Stimulated activated CD8-positive, alpha-beta memory T cell treated with anti-CD3 and anti-CD28 coated beads, Interleukin-2, amount 100 ng/mL, for 1 hour (primary cell): ENCODE measurements at regions not wholly inside any gene's neighbourhood (a gene's known extent, or its start where the extent isn't known, plus 50 kb on each side); places are given as distances from the start of the nearest gene placed in this dataset.

Experiments used
- DNase-seq, 2 donors: peaks; one replicate each; pipeline ENCODE4 v3.0.0-alpha.2; 2020; ENCODE audit warnings: low read depth in 2 of 2

DNA sequence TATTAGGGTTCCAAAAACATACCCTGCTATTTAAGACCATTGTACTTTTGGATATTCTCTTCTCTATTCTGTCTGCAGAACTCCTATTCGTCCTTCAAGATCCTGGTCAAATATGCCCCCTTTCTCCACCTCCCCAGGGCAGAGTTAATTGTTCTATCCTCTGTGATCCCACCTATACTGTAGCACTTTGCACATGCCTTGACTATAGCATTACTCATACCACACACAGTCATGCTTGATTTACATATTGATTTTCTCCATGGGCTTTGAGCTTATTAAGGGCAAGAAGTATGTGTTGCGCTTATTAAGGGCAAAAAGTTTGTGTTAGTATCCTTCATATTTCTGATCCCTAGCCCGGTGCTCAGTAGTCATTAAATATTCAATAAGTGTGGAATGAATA, 263.7 kb upstream of the CADM1 start:
- no peak for DNase-seq

DNA sequence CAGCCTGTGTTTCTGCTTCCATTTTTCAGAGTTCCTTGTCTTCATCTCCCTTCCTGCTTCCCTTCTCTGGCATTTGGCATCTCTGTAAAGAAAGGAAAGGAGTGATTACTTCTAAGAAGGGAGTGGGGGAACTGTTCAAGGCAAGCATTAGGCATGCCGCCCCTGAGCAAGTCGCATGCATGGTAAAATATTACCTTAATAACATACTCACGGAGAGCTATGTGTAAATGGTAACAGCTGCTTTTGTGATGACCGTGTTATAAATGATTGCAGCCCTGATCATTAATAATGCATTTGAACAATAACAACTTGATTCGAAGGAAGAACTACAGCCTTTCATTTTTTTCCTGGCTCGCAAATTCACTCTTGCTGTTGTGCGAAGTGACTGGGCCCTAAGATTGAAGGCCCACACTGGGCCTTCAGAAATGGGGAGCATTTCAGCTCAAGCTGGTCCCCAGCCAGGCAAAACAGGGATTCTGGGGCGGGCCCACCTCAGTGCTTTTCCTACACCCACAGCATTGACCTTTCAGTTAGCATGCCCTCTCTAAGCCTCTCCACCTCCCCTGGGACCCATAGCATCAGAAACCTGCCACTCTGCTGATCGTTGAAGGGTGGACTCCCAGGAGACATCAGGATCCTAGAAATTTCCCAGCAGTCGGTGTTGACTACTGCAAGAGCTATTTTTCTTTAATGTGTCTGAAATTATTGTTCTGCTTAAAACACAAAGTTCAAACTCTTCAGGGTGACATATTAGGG, 263.0 kb upstream of the CADM1 start:
- no peak for DNase-seq

DNA sequence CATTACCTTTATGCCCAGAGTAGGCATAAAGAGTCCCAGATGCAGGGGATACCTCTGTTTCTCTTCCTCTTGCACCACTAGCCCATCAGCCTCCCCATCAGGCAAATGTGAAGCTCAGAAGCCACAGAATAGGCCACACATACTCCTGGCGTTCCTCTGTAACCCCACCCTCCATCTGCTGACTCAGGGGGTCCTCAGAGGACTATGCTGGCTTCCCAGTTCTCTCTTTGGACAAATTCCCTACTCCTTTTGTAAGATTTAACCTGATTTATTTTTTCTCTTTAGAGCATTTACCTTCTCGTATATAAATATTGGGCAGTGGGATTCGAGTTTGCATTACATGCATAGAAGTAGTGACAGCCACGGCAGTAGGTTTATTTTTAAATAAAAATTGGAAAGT, 262.3 kb upstream of the CADM1 start:
- DNase-seq = no peak

DNA sequence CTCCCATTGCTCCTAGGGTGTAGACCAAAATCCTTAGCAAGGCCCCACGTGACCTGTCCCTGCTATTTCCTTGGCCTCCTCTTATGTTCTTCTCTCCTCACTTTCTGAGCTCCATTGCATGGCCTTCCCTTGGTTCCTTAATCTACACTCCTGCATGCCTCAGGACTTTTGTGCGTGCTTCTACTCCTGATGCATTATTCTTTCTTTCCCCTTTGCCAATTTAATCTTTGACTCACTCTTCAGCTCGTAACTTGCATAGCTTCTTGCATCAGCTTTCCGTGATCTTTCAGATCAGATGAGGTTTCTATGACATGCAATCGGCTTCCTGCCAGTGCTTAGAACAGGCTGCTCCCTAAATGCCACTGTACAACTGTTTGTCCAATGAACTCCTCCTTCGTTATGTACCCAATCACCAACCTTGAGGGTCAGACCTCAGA, 261.6 kb upstream of the CADM1 start:
- DNase-seq = no peak

DNA sequence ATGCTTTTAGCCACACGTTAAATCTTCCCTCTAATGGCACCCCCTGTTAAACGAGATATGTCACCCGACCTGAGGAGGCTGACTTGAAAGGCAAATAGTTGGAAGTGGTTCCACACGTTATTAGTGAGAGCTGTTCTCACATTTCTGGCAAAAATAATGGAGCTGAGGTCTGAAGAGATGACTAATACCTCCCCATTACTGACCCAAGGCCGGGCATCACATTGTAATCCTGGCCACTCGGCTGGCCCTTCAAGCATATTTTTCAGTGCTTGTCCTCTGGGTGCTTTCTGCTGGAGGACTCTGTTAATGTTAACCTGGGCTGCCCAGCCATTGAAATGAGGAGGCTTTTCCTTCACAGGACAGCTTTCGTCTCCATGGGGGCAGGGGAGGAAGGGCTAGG, 260.0 kb upstream of the CADM1 start:
- DNase-seq = no peak

DNA sequence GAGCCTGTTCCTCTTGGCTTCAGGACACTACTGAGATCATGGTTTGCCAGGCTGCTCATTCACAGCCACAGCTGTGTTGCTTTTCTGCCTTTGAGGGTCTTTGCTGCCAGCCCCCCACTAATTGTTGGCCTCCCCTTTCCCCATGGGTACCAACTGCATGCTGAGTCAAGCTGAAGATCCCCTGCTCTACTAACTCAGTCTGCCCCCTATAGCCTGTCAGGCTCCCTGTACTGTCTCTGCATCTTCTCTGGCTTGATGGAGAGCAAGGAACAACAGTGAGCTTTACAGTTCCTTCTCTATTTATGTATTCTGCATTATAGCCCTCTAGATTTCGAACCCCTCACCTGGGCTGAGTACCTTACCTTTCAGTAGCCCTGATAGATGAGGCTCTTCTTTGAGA, 257.6 kb upstream of the CADM1 start:
- DNase-seq = no peak

DNA sequence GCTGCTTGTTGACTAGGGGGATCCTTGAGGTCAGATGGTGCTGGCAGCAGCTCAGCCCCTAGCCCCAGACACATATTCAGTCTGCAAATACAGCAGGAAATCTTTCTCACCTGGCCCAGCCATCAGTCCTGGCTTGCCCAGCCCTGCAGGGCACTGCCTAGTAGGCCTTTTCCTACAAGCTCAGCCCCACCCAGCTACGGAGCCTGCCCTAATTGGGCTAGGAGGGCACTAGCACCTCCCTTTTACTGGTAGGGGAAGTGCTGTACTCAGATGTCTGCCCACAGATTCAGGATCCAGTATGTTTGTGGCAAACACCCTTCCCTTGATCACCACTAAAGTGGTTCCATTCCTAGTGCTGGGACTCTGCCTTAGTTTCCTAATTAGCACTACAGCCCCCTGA, 257.1 kb upstream of the CADM1 start:
- DNase-seq = no peak

DNA sequence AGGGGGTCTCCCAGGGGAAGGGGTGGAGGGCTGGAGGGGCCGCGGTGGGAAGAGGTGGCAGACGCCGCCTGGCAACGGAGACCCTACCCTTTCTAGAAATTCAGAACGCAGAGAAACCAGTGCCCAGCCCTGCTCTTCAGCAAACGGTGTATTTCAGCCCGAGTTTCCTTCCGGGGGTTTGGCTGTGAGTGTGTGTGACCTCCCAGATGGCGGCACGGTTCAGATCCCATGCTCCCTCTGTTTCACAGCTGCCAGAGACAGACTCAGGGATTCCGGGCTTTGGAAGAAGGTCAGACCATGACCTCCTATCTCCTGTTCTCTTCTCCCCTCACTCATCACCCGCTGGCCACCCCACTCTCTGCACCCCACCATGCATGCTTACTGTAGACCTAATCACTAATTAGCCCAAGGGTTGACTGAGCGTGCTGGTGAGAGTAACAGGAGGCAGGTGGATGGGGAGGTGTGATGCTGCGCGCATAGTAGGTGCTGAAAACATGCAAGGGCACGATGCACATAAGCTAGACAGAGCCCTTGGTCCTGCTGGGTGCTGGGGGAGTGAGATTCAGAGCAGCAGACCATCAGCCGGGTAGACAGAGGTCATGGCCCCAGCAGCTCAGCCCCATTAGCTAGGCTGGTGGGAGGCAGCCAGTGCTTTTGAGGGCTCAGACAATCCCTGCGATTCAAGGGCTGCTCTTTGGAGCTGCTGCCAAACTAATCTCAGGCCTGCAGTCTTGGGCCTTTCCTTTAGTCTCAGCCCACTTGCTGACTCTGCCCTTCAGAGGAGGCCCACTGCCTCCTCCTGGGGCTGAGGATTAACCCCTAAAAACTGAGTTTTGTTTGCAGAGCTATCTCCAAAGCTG, 256.5 kb upstream of the CADM1 start:
- no peak for DNase-seq

DNA sequence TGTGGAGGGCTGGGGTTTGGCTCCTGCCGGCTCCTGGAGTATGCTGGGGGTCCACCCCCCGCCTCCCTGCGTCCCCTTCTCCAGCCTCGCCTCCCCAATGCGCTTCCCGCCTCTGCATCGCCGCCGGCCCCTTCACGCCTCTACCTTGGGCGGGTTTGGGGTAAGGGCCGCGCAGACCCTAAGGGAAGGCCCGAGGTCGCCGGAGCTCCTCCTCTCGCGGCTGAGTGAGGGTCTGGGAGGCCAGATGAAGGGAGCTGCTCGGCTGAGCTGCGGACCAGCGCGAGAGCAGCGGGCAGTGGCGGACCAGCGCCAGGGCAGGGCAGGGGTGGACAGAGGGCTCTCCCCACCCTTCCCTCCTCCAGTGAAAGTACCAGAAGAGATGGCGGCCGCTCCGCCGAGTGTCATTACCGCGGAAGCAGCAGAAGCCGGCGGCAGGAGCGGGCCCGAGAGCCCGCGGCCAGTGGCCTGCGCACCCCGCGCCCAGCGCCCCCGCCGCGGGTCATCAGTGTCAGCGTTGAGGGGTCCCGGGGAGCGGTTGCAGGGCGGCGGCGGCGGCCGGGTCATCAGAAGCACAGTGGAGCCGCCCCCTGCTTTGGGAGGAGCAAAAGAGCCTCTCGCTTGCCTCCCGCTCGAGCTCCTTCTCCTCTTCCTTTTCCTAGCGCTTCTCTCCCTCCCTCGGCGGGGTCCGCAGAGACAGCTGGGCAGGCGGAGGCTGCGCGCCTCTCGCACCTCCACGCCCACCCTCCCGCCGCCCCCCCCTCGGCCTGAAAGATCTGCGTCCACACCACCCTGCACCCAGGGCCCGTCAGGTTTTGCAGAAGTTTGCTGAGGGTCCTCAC, 255.6 kb upstream of the CADM1 start:
- no peak for DNase-seq

DNA sequence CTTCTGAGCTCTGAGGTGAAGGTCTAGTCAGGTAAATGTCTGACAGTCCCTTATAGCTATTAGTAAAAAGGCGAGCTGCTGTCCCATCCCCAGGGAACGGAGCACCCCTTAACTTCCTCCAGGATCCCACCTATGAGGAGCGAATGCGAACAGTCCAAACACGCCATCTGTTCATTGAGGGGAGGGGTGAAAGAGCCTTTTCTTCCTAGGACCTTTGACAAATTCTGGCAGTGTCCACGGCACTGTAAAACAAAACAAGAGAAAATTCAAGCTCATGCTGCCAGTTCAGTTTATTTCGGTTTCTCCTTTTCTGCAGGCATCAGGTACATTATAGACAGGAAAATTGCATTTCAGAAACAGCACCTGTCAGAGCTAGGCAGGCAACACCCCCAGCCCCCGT, 253.8 kb upstream of the CADM1 start:
- no peak for DNase-seq

DNA sequence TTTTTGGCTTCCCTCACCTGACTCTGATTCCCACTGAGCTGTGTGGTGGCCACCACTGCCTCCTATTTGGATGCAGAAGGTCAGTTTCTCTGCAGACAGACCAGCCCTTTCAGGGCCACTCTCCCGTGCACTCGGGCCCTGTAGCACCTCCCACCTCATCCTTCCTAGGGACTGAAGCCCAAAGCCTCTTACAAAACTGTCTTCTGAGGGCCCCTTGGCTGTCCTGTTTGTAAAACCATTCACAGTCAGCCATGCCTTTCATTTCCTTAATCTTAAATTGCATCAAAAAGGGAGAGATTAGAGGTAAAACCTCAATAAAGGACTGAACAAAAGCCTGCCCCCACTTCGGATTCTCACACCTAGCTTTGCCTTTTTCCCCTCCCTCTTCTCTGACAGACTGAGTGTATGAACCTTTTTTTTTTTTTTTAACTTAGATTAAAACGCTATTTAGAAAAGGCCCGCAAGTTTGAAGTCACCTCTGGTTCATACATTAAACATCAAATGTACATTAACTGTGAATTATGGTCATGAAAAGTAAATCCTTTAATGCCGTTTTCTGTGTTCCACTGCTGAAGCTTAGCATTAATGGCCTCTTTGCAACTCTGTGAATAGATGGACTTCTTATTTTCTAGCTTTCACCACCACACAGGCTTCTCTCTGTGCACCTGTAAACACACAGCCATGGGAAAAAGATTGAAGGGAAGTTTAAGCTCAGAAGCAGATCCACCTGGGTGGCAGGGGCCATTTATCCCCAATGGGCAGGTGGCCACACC, 247.2 kb upstream of the CADM1 start:
- DNase-seq = no peak

DNA sequence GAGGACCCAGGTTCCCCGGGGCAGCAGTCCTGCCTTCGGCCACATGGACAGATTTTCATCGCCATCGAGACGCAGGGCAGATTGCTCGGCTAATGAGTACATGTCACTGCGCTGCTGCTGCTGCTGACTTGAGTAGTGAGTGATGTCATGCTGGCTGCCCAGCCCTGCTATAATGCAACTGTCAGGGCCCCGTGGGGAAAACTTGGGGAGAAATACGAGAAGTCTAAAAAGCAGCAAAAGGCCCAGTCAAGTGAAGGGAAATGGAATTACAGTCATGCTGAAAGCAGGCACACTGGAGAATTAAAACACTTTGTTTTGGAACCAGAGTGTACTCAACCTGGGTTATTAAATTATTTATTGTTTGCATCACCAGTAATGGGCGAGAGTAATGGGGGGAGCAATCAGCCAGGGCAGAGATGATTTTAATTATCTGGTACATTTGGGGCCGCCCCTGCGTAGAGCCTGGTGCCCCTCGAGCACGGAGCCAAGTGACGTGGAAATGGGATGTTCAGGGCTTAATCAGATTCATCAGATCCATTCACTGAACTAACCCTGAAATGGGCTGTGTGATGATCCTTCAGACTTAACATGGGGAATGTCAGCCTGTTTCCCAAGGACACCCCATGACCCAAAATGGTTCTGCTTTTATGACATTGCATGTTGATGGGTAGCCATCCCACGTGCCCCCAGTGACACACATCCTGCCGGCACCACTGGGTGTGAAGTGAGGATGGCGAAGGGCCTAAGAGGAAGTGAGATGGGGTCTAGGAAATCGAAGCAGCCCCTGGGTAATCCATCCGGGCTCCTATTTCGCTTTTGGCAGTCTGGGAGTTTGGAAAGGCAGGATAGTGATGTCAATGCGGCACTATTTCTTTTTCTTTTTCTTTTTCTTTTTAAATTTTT, 241.6 kb upstream of the CADM1 start:
- no peak for DNase-seq

DNA sequence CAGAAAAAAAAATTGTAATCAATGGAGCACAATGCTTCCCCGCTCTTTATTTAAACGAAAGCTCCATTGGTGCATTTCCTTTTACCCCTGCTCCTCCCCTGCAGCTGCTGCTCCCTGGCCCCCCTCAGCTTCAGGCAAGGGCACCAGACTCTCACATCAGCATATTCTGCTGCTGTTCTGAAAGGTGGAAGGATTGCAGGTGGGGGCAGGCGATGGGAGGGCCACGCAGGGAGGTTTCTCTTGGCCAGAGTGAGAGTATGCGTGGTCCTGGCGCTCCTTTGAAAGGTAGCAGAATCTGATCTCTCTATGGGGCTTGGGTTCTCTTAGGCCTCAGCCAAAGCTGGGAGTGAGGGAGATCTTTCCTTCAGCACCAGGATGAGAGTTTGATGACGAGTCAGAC, 240.9 kb upstream of the CADM1 start:
- DNase-seq = no peak

DNA sequence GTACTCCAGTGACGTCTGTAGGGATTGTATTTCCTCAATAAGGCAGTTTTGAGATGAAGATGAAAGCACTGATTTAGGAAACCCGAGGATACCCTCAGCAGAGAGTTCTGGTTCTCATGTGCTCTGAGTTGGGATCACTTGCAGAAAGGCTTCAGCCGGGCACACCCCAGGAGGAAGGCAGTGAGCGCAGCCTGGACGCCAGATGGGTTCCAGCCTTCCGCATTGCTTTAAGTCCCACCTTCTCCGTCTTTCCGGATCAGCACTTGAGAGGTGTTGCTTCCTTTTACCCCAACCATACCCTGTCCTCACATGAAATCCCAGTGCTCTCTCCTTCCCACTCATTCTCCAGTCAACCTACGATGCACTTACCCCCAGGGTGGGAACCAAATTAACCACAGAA, 239.5 kb upstream of the CADM1 start:
- no peak for DNase-seq

DNA sequence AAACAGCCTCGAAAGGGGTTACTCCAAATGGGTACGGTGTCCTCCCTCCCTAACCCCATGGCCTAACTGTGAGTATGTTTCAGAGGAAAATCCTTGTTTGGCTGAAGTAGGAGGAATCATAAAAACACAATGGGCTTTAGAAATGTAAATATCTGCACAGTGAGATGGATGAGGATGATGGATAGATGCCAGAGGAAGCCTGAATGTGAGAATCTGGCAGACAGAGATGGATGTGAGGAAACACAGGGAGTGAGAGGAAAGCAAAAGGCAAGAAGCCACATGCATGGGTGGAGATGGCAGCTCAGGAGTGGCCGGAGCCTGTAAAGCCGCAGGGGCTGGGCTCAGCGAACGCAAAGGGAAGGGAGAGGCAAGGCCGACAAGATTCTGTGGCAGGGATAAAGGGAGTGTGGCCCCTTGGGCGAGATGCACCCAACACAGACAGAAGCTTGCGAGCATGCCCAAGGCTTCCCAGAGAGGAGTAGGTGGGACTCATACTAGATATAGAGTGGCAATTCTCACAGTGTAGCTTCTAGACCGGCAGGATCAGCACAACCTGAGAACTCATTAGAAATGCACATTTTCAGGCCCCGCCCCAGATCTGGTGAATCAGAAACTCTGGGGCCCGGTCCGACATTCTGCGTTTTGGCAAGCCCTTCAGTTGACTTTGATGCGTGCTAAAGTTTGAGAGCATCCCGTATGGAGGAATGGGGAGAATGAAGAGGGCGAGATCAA, 237.3 kb upstream of the CADM1 start:
- no peak for DNase-seq

DNA sequence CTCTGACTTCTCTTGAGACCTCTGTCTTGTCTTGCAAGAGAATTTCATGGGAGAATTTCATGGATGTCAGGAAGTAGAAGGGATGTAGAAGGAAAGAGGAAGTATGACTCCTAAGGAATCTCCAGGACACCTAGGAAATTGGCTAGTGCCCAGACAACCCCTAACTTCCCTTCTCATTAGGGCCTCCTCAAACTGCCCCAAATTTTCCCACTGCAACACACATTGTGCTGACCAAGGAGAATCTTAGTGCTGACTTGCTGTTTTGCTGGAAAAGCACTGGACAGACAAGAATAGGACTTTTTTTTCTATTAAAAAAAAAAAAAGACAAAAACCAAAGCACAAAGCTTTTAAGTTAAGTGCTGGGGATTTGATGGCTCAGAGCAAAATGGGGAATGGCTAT, 236.1 kb upstream of the CADM1 start:
- DNase-seq = no peak

DNA sequence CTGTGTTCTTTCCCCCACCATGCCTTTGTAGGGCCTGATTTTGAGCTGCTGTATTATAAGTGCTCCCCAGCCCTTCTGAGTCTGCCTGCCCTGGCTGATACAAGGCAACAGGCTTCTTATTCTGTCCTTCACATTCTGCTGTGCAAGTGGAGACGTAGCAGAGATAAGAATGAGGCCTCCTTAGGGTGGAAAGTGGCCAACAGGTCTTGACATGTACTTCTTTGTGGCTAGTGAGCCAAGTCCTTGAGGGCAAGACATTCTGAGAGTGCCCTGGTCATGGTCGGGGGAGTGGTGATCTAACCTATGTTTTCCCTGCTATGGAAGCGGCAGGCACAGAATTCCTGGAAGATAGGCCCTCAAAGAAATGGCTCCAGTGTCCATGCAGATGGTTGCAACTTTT, 235.7 kb upstream of the CADM1 start:
- no peak for DNase-seq

DNA sequence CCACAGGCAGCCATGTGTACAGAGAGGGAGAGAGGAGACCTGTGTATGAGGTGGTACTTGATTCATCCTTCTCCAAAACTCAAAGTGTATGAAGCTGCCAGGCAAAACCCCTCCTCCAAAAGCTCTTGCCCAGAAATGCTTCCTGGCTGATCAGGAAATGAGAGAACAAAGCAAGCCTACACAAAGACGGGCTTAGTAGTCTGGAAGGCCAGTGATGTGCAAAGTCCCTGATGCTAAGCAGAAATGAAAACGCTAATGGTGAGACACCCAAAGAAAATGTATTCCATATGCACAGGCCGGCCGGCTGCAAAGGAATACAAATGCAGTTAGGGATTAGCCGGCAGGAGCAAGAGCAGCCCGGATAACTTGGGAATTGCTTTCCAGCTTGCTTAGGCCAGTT, 234.9 kb upstream of the CADM1 start:
- DNase-seq = no peak

DNA sequence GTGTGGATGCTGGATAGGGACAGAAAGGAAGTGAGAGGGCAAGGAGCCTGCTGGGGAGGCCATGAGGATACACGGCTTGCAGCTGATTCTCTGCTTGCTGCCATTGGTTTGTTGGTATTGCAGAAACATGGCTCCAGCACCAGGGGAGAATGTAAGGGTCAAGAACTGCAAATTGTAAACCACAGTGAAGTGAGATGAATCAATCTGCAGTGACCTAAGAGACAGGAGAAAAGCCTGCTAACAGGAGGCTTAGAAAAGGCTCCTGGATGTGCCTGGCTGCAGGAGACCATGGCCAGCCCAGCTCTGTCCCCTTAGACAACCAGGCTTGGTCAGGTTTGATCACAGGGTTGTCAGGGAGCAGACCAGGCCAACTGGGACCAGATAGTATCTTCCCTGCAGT, 233.7 kb upstream of the CADM1 start:
- no peak for DNase-seq

DNA sequence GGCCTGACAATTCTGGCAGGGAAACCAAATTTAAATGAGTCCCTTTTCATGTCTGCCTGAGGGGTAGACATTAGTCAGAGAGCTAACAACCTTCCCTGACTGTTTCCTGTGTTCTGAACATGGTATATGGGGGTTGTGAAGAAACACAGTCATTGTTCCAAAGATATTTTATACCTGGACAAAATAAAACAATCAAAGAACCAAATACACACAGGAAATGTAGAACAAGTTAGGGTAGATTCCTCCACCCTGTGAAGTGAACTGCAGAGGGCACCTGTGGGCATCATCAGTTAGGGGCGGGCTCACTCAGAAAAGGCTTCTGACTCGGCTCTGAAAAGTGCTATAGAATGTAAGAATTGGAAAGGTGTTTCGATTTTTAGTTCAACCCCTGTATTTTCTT, 231.9 kb upstream of the CADM1 start:
- no peak for DNase-seq
